Ishikawa (cell line): ENCODE measurements at regions not wholly inside any gene's neighbourhood (a gene's known extent, or its start where the extent isn't known, plus 50 kb on each side); places are given as distances from the start of the nearest gene placed in this dataset.

Experiments used
- CEBPB ChIP-seq: IDR thresholded peaks from 2 replicates; pipeline ENCODE4 v1.6.1; 2012
- CREB1 ChIP-seq: IDR thresholded peaks from 2 replicates; pipeline ENCODE4 v1.6.1; 2012; ENCODE audit warnings: low read depth
- EGR1 ChIP-seq: IDR thresholded peaks from 2 replicates; pipeline ENCODE4 v1.6.1; 2012
- EP300 ChIP-seq: IDR thresholded peaks from 2 replicates; pipeline ENCODE4 v1.6.1; 2012; ENCODE audit warnings: borderline replicate concordance
- FOXM1 ChIP-seq: IDR thresholded peaks from 2 replicates; pipeline ENCODE4 v1.6.1; 2012; ENCODE audit warnings: low read depth, borderline replicate concordance
- NFIC ChIP-seq: IDR thresholded peaks from 2 replicates; pipeline ENCODE4 v1.6.1; 2012
- RAD21 ChIP-seq: IDR thresholded peaks from 2 replicates; pipeline ENCODE4 v1.6.1; 2012; ENCODE audit warnings: low read depth
- TAF1 ChIP-seq: IDR thresholded peaks from 2 replicates; pipeline ENCODE4 v1.6.1; 2012; ENCODE audit warnings: low read depth, mild to moderate bottlenecking
- TCF12 ChIP-seq: IDR thresholded peaks from 2 replicates; pipeline ENCODE4 v1.6.1; 2012; ENCODE audit warnings: low read depth
- TEAD4 ChIP-seq: IDR thresholded peaks from 2 replicates; pipeline ENCODE4 v1.6.1; 2012
- YY1 ChIP-seq: IDR thresholded peaks from 2 replicates; pipeline ENCODE4 v1.6.1; 2012; ENCODE audit warnings: low read depth
- ZBTB7A ChIP-seq: IDR thresholded peaks from 2 replicates; pipeline ENCODE4 v1.6.1; 2012; ENCODE audit warnings: low read depth
- TF ChIP-seq, protein P1 (sequence below): IDR thresholded peaks from 2 replicates; pipeline ENCODE4 v1.6.1; 2012; ENCODE audit warnings: low read depth, mild to moderate bottlenecking
- TF ChIP-seq, protein P2 (sequence below): IDR thresholded peaks from 2 replicates; pipeline ENCODE4 v1.6.1; 2012
- TF ChIP-seq, protein P3 (sequence below): IDR thresholded peaks from 2 replicates; pipeline ENCODE4 v1.6.1; 2012

DNA sequence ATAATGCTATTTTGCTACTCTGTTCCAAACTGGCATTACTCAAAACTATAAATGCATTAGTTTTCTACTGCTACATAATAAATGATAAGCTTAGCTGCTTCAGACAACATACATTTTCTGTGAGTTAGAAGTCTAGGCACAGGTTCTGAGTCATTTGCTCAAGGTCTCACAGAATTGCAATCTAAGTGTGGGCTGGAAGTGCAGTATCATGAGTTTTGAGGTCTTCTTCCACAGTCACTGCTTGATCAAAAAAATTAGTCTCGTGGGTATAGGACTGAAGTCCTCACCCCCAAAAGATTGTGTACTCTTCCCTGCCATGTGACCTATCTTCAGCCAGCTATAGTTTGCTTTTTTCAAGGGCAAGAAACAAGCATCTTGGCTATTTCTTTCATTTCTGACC lies 676.9 kb downstream of the ADCYAP1 start:
- TF ChIP-seq EGR1 (no peak), RAD21 (no peak), TCF12 (no peak), CEBPB (no peak), CREB1 (no peak), YY1 (no peak), ZBTB7A (no peak), NFIC (no peak), FOXM1 (no peak), TEAD4 (no peak), EP300 (no peak), TAF1 (no peak)
- TF ChIP-seq, protein P1, sequence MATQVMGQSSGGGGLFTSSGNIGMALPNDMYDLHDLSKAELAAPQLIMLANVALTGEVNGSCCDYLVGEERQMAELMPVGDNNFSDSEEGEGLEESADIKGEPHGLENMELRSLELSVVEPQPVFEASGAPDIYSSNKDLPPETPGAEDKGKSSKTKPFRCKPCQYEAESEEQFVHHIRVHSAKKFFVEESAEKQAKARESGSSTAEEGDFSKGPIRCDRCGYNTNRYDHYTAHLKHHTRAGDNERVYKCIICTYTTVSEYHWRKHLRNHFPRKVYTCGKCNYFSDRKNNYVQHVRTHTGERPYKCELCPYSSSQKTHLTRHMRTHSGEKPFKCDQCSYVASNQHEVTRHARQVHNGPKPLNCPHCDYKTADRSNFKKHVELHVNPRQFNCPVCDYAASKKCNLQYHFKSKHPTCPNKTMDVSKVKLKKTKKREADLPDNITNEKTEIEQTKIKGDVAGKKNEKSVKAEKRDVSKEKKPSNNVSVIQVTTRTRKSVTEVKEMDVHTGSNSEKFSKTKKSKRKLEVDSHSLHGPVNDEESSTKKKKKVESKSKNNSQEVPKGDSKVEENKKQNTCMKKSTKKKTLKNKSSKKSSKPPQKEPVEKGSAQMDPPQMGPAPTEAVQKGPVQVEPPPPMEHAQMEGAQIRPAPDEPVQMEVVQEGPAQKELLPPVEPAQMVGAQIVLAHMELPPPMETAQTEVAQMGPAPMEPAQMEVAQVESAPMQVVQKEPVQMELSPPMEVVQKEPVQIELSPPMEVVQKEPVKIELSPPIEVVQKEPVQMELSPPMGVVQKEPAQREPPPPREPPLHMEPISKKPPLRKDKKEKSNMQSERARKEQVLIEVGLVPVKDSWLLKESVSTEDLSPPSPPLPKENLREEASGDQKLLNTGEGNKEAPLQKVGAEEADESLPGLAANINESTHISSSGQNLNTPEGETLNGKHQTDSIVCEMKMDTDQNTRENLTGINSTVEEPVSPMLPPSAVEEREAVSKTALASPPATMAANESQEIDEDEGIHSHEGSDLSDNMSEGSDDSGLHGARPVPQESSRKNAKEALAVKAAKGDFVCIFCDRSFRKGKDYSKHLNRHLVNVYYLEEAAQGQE = no peak
- TF ChIP-seq, protein P2, sequence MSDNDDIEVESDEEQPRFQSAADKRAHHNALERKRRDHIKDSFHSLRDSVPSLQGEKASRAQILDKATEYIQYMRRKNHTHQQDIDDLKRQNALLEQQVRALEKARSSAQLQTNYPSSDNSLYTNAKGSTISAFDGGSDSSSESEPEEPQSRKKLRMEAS = no peak
- TF ChIP-seq, protein P3, sequence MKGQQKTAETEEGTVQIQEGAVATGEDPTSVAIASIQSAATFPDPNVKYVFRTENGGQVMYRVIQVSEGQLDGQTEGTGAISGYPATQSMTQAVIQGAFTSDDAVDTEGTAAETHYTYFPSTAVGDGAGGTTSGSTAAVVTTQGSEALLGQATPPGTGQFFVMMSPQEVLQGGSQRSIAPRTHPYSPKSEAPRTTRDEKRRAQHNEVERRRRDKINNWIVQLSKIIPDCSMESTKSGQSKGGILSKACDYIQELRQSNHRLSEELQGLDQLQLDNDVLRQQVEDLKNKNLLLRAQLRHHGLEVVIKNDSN = no peak

DNA sequence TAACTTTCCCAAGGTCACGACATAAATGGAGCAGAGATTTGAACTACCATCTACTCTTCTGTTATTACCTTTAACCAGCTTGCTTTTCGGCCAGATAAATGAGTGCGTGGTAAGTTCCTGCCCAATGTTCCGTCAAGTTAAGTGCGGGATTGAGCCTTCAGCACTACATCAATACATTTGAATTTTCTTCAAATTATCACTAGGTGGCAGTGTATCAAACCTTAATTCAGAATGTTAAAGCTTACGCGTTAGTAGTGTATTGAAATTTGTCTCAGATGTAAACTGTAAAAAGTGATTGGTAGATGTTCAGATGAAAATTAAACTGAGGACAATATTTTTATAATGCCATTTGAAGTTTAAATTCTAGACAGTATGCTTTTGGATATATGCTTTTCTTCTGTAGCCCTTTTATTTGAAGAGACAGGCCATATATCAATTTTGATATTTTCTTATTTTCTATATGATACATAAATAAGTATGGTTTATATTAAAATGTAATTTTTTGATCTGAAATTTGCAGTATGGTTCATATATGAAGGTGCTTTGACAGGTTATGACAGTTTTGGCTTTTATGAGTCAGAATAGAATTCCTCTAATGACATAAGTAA lies 681.3 kb downstream of the ADCYAP1 start:
- TF ChIP-seq RAD21 (0 out of 2 replicates have a peak, but pooled peaks have one; percentile 16), ZBTB7A (no peak)

DNA sequence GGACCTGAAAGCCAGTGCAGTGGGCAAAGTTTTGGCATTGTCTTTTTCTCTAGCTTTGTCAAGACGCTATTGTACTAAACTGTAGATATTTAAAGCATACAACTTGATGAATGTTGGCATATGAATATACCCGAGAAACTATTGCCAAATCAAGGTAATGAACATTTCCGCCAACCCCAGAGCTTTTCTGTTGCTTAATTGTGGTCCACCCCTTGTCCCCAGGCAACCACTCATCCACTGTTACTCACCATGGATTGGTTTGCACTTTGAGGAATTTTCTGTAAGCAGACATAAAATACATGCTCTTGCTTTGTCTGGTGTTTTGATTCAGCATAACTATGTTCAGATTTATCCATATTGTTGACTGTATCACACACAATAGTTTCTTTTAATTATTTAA lies 688.4 kb downstream of the ADCYAP1 start:
- TF ChIP-seq TAF1 (no peak), YY1 (no peak), CEBPB (no peak), EP300 (no peak), CREB1 (no peak), RAD21 (no peak), FOXM1 (no peak), EGR1 (no peak), NFIC (no peak), TEAD4 (no peak), ZBTB7A (no peak), TCF12 (no peak)
- TF ChIP-seq, protein P2 = no peak
- TF ChIP-seq, protein P1 = no peak
- TF ChIP-seq, protein P3 = no peak

DNA sequence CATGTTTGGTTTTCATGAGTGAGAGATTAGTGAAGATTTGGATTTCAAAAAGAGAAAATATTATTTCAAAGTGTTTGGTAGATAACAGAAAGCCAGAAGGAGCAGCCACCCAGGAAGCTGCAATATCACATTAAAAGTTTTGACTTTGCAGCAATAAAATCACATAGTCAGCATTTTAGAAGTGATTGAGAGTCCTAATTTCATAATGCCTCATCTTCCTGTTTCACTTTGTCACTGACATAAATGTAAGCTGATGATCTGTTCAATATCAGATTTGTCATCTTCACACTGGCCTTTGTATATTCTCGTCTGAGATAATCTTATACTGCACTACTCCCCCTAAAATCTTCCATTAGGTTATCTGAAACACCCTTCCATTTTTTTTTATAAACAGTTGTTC lies 690.5 kb downstream of the ADCYAP1 start:
- TF ChIP-seq RAD21 = no peak

DNA sequence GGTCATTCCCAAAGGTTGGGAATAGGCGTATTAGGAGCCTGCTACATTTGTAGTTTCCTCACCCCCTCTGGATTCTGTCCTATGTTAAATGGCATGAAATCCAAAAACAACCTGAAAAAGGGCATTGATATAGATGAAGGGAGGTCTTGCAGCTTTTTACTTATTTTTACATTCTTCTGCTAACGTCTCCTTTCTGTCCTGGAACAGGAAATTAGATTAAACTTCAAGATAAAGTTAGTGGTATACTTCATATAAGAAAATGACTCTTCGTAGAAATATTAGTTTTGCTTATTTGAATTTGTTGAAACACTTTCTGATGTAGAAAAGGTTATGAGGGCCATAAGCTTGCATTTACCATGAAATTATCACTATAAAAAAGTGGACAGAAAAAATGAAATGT lies 694.5 kb downstream of the ADCYAP1 start:
- TF ChIP-seq NFIC (no peak), EP300 (no peak), RAD21 (no peak), EGR1 (no peak), TAF1 (no peak), FOXM1 (no peak), YY1 (no peak), CEBPB (no peak), TCF12 (no peak), TEAD4 (no peak), CREB1 (no peak), ZBTB7A (no peak)
- TF ChIP-seq, protein P2 = no peak
- TF ChIP-seq, protein P3 = no peak
- TF ChIP-seq, protein P1 = no peak
